ENCODE measurements at regions not wholly inside any gene's neighbourhood (a gene's known extent, or its start where the extent isn't known, plus 50 kb on each side); places are given as distances from the start of the nearest gene placed in this dataset.

DNA sequence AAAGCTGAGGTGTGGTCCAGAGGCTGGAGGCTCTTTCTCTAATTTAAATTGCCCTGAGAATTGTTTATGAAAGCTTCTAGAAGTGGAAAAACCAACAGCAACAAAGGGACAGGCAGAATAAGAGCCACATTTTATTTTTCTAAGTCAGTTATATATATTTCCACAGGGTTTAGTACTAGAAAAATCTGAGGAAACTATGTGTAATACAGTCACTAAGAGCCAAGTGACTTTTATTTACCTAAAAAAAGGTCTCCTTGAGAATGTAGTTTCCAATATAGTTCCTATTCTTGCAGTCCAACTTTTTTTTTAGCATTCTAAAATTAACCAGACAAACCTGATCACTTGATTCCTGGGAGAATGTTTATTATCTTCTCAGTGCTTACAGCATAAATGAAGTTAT lies 296.6 kb upstream of the MYOCD start:
- no peak overlapping the region for H4K91ac ChIP-seq (ENCODE audit: low read depth, low read length)
- H2AFZ ChIP-seq (ENCODE audit: insufficient read depth, low read length, poor library complexity): no peak overlapping the region
- no peaks in the 10 kb centered on the region for H3K79me1 ChIP-seq (ENCODE audit: low read length)
- no peak overlapping the region for H3K23ac ChIP-seq (ENCODE audit: low read length)
- H2BK12ac ChIP-seq (ENCODE audit: low read length): no peak overlapping the region
- H3K14ac ChIP-seq (ENCODE audit: low read length): no peak overlapping the region
- no peak overlapping the region for H4K8ac ChIP-seq (ENCODE audit: low read depth, low read length)
- H3K4ac ChIP-seq (ENCODE audit: low read depth, low read length): no peak overlapping the region
- no peak overlapping the region for H2AK5ac ChIP-seq (ENCODE audit: low read length)
- H3K79me2 ChIP-seq (ENCODE audit: control insufficient read depth, insufficient read depth, low read length, poor library complexity): no peaks in the 10 kb centered on the region
- DNase-seq: no peak
- no peak overlapping the region for H3K9ac ChIP-seq (ENCODE audit: low read length)
- H2BK120ac ChIP-seq (ENCODE audit: insufficient read depth, low read length, poor library complexity): no peak overlapping the region
- no peak overlapping the region for H2BK5ac ChIP-seq (ENCODE audit: low read depth, low read length, poor library complexity)
- no peak overlapping the region for H3K4me3 ChIP-seq (ENCODE audit: low read depth, low read length)
- no peaks in the 10 kb centered on the region for H3K36me3 ChIP-seq (ENCODE audit: control insufficient read depth in 1 of 2, insufficient read depth in 2 of 2, low read length in 2 of 2)
- H3K27ac ChIP-seq (ENCODE audit: low read depth, low read length): no peak overlapping the region
- H3K4me2 ChIP-seq (ENCODE audit: low read length): no peak overlapping the region
- H3K4me1 ChIP-seq (ENCODE audit: control insufficient read depth in 1 of 2, insufficient read depth in 2 of 2, low read length in 2 of 2): no peaks in the 10 kb centered on the region
- H3K9me3 ChIP-seq (ENCODE audit: insufficient read depth, low read depth, low read length): no peaks in the 10 kb centered on the region
- no peak overlapping the region for H3K18ac ChIP-seq (ENCODE audit: low read length)
- no peak overlapping the region for H4K12ac ChIP-seq (ENCODE audit: low read depth, low read length)
- no peaks in the 10 kb centered on the region for H3K27me3 ChIP-seq (ENCODE audit: insufficient read depth, low read length)

DNA sequence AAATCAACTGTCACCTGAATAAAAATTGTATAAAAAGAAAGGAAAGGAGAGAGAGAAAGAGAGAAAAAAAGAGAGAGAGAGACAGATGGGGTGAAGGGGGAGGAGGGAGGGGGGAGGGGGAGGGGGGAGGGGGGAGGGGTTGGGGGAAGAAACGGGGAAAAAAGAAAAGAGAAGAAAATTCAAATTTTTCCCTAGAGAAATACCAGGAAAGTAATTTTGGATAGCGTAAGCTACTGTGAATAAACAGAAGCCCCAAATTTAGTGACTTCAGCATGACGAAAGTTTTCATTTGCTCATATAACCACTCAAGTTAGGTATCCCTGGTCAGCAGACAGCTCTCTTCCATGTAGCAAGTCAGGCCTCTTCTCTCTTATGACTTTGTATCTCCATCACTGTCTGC lies 289.4 kb upstream of the MYOCD start:
- Histone ChIP-seq H3K9ac (ENCODE audit: low read length) (no peak overlapping the region), H2AK5ac (ENCODE audit: low read length) (no peak overlapping the region), H4K91ac (ENCODE audit: low read depth, low read length) (no peak overlapping the region), H3K23ac (ENCODE audit: low read length) (no peak overlapping the region), H3K79me1 (ENCODE audit: low read length) (peaks cover 2% of the 10 kb centered on the region), H3K27ac (ENCODE audit: low read depth, low read length) (no peak overlapping the region), H3K18ac (ENCODE audit: low read length) (no peak overlapping the region), H3K27me3 (ENCODE audit: insufficient read depth, low read length) (no peaks in the 10 kb centered on the region), H3K36me3 (ENCODE audit: control insufficient read depth in 1 of 2, insufficient read depth in 2 of 2, low read length in 2 of 2) (no peaks in the 10 kb centered on the region), H3K79me2 (ENCODE audit: control insufficient read depth, insufficient read depth, low read length, poor library complexity) (no peaks in the 10 kb centered on the region), H3K4me3 (ENCODE audit: low read depth, low read length) (no peak overlapping the region), H3K4me2 (ENCODE audit: low read length) (no peak overlapping the region), H4K8ac (ENCODE audit: low read depth, low read length) (no peak overlapping the region), H2BK12ac (ENCODE audit: low read length) (no peak overlapping the region), H4K12ac (ENCODE audit: low read depth, low read length) (no peak overlapping the region), H2AFZ (ENCODE audit: insufficient read depth, low read length, poor library complexity) (no peak overlapping the region), H3K9me3 (ENCODE audit: insufficient read depth, low read depth, low read length) (no peaks in the 10 kb centered on the region), H2BK120ac (ENCODE audit: insufficient read depth, low read length, poor library complexity) (no peak overlapping the region), H3K4ac (ENCODE audit: low read depth, low read length) (no peak overlapping the region), H3K14ac (ENCODE audit: low read length) (no peak overlapping the region), H3K4me1 (ENCODE audit: control insufficient read depth in 1 of 2, insufficient read depth in 2 of 2, low read length in 2 of 2) (no peaks in the 10 kb centered on the region), H2BK5ac (ENCODE audit: low read depth, low read length, poor library complexity) (no peak overlapping the region)
- no peak for DNase-seq
- no CpG with 5 or more reads among the region's 3 CpGs for WGBS (ENCODE audit: extremely low coverage, insufficient coverage, insufficient read length)

DNA sequence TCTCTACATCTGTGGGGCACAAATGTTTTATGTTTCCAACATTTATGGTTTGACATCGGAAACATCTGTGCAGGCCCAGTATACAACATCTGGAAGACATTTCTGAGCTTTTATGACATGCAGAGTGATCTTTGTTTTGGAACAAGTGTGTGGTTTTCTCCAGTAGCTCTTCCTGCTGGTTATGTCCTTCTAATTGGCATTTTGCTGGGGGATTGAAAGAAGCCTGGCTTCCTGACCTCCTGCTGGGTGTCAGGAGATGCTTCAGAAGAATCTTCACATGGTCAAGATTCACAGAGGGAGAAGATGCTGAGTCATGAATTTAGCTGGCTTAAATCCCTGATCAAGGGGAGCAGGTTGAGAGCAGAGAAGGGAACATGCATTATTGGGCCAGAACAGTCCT lies 279.5 kb upstream of the MYOCD start:
- H2BK5ac ChIP-seq (ENCODE audit: low read depth, low read length, poor library complexity): no peak overlapping the region
- H2AFZ ChIP-seq (ENCODE audit: insufficient read depth, low read length, poor library complexity): no peak overlapping the region
- no peak overlapping the region for H3K18ac ChIP-seq (ENCODE audit: low read length)
- peaks cover 4% of the 10 kb centered on the region in 2 experiments for H3K4me1 ChIP-seq (ENCODE audit: control insufficient read depth in 1 of 2, insufficient read depth in 2 of 2, low read length in 2 of 2)
- no peak overlapping the region for H3K4ac ChIP-seq (ENCODE audit: low read depth, low read length)
- no peaks in the 10 kb centered on the region for H3K27me3 ChIP-seq (ENCODE audit: insufficient read depth, low read length)
- no peak overlapping the region for H2BK120ac ChIP-seq (ENCODE audit: insufficient read depth, low read length, poor library complexity)
- no peak overlapping the region for H3K9ac ChIP-seq (ENCODE audit: low read length)
- H2BK12ac ChIP-seq (ENCODE audit: low read length): no peak overlapping the region
- peaks cover 4% of the 10 kb centered on the region for H3K79me1 ChIP-seq (ENCODE audit: low read length)
- H3K4me3 ChIP-seq (ENCODE audit: low read depth, low read length): no peak overlapping the region
- H3K27ac ChIP-seq (ENCODE audit: low read depth, low read length): no peak overlapping the region
- H3K79me2 ChIP-seq (ENCODE audit: control insufficient read depth, insufficient read depth, low read length, poor library complexity): no peaks in the 10 kb centered on the region
- no peak overlapping the region for H3K4me2 ChIP-seq (ENCODE audit: low read length)
- no peak overlapping the region for H3K14ac ChIP-seq (ENCODE audit: low read length)
- WGBS (ENCODE audit: extremely low coverage, insufficient coverage, insufficient read length): no CpG with 5 or more reads among the region's 1 CpG
- H3K23ac ChIP-seq (ENCODE audit: low read length): no peak overlapping the region
- no peak overlapping the region for H4K8ac ChIP-seq (ENCODE audit: low read depth, low read length)
- H3K9me3 ChIP-seq (ENCODE audit: insufficient read depth, low read depth, low read length): no peaks in the 10 kb centered on the region
- no peak overlapping the region for H2AK5ac ChIP-seq (ENCODE audit: low read length)
- no peak overlapping the region for H4K91ac ChIP-seq (ENCODE audit: low read depth, low read length)
- DNase-seq: no peak
- H4K12ac ChIP-seq (ENCODE audit: low read depth, low read length): no peak overlapping the region
- H3K36me3 ChIP-seq (ENCODE audit: control insufficient read depth in 1 of 2, insufficient read depth in 2 of 2, low read length in 2 of 2): no peaks in the 10 kb centered on the region

DNA sequence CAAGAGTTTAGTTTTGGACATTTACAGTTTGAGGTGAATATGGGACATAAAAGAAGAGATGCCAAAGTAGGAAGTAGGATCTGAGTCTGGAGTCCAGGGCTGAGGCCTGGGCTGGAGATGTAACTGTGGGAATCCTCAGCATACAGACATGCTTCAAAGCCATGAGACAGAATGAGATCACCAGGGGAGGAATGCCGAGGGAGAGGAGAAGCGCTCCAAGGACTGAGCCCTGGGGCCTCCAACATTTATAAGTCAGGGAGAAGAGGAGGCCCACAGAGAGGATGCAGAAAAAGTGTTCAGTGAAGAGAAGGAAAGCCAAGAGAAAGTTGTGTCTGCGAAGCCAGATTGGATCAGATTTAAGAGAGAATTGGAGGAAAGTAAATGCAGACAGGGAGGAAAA lies 277.5 kb upstream of the MYOCD start:
- no CpG with 5 or more reads among the region's 3 CpGs for WGBS (ENCODE audit: extremely low coverage, insufficient coverage, insufficient read length)
- H3K79me1 ChIP-seq (ENCODE audit: low read length): peaks cover 4% of the 10 kb centered on the region

More for the DNA sequence above, 277.5 kb upstream of the MYOCD start:
- Histone ChIP-seq H3K79me2 (ENCODE audit: control insufficient read depth, insufficient read depth, low read length, poor library complexity) (no peaks in the 10 kb centered on the region), H2BK5ac (ENCODE audit: low read depth, low read length, poor library complexity) (no peak overlapping the region), H3K23ac (ENCODE audit: low read length) (no peak overlapping the region), H3K27me3 (ENCODE audit: insufficient read depth, low read length) (no peaks in the 10 kb centered on the region), H3K4me2 (ENCODE audit: low read length) (no peak overlapping the region), H3K36me3 (ENCODE audit: control insufficient read depth in 1 of 2, insufficient read depth in 2 of 2, low read length in 2 of 2) (no peaks in the 10 kb centered on the region), H2AK5ac (ENCODE audit: low read length) (no peak overlapping the region), H2AFZ (ENCODE audit: insufficient read depth, low read length, poor library complexity) (no peak overlapping the region), H3K9me3 (ENCODE audit: insufficient read depth, low read depth, low read length) (no peaks in the 10 kb centered on the region), H3K4me3 (ENCODE audit: low read depth, low read length) (no peak overlapping the region), H4K91ac (ENCODE audit: low read depth, low read length) (no peak overlapping the region), H4K8ac (ENCODE audit: low read depth, low read length) (no peak overlapping the region), H3K27ac (ENCODE audit: low read depth, low read length) (no peak overlapping the region), H4K12ac (ENCODE audit: low read depth, low read length) (no peak overlapping the region), H3K4ac (ENCODE audit: low read depth, low read length) (no peak overlapping the region), H3K9ac (ENCODE audit: low read length) (no peak overlapping the region), H3K14ac (ENCODE audit: low read length) (no peak overlapping the region), H2BK120ac (ENCODE audit: insufficient read depth, low read length, poor library complexity) (no peak overlapping the region), H2BK12ac (ENCODE audit: low read length) (no peak overlapping the region), H3K4me1 (ENCODE audit: control insufficient read depth in 1 of 2, insufficient read depth in 2 of 2, low read length in 2 of 2) (peaks cover 4% of the 10 kb centered on the region in 2 experiments), H3K18ac (ENCODE audit: low read length) (no peak overlapping the region)
- no peak for DNase-seq
